EL (cell line): ENCODE measurements at regions not wholly inside any gene's neighbourhood (a gene's known extent, or its start where the extent isn't known, plus 50 kb on each side); places are given as distances from the start of the nearest gene placed in this dataset.
A peak's percentile ranks its signal among the peaks of the same experiment; 100 is the strongest.
"Not testable (repeated sequence)": the region's sequence is repeated elsewhere in the genome, so short reads cannot be mapped to it uniquely, and the experiment has no call there.

Source experiments
- DNase-seq: peaks from one replicate; pipeline ENCODE4 v3.0.0-alpha.2; 2016

DNA sequence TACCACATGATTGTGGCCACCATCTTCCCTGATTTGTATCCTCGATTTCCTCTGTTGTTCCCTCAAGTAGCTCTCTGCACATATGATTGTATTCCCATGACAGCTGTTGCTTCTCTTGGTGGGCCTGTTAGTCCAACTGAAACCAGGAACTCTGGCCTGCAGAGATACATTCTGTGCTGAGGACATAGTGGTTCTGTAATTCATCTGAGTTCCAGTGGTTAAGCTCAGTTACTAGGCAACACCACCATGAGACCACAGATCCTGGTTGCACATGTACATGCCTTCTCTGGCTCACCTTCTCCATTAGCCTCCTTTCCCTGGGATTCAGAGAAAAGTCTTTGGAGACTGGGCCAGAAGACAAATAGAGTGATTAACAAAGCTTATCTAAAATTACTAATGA, 172.1 kb upstream of the SLC7A11 start:
- DNase-seq: no peak

DNA sequence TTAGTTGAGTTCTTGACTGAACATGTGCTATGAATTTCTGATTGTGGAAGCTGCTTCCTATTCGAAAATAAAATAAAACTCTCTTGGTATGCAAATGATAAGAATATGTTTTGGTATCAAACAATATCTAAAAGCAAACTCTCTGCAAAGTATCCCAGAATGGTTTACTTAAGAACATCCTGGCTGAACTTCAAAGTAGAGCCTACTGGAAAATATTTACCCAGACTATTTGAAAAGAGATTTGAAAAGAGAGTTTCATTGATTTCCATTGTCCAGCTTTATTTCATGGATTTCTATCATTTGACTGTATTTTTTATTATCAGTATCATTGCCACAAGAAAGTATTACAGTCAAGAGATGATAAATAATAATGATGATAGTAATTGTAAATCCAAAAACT, 171.1 kb upstream of the SLC7A11 start:
- DNase-seq: no peak

DNA sequence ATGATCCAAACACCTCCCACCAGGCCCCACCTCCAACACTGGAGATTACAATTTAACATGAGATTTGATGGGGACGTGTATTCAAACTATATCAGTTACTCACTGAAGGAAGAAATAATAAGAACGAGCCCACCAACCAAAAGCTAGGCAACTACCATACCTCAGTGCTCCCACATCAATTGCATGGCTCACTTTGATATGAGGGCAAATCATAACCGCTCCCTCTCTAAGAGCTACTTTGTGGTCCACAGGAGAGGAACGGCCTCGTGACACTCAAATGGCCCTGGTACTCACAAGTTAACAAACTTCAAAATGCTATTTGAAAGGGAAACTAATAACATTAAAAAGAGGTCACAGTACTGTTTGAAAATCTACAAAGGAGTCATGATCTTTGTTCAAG, 170.7 kb upstream of the SLC7A11 start:
- DNase-seq: no peak

DNA sequence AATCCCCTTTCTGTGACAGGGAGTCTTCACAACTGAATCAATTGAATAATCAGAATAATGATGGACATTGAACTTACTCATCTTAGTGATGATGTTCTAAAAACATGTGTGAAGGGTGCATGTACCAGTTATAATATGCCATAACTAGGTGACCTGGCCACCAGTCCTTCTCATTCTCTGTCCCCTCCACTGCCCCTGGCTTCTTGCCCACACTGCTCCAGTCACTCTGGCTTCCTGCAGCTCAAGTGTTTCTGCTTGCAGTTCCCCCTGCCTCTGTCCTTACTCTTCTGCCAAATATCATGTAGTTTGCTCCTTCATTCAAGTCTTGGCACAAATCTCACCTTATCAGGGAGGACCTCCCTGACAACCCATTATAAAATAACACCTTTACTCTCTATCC, 168.1 kb upstream of the SLC7A11 start:
- no peak for DNase-seq

DNA sequence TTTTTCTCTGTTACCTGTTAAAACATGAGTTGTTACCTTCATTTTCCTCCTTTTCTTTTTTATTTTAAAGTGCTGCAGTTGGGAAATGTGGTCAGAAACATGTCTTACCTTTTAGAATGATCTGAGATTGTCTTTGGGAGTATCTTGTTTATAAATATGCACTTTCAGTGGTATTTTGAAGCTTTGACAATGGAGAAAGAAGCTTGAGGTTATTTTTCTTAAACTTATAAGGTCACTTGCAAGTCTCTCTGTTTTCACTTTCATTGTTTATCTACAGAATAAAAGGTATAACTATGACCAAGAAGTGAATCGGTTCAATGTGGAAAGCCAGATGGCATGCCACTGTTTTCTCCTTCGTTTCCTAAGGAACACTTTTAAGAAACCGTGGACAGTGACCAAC, 167.5 kb upstream of the SLC7A11 start:
- no peak for DNase-seq

DNA sequence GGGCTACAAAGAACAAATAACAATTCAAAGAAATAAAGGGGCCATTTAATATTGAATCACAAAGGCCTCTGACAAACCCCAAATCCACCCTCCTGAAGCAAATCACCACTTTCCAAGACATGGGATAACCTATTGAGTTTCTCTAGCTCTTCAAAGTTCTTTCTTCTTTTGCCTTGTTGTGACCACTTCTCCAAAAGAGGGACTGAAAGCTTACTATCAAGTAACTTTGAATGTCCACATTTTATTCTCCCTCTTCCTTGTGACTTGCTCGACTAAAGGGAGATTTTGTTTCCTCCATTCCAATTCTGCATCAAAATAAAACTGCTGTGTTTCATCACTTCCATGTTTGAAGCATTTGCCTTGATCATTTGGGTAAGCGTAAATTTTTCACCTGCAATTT, 166.6 kb upstream of the SLC7A11 start:
- DNase-seq: no peak

DNA sequence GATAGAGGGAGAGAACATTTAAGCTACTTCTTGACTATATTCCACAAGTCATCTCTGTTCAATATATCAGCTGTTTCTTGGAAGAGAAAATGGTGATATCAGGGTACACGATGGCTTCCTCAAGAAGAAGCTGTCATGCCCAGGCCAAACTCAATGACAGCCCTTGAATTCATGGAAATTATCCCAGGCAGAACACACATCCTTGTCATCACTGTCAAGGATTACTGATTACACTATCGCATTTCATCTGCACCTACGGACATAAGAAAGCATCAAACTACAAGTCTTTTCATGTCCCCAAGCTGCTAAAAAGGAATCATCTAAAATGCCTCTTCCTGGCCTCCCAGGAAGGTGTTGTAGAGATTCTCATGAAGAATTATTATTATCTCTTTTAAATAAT, 165.2 kb upstream of the SLC7A11 start:
- DNase-seq: no peak

DNA sequence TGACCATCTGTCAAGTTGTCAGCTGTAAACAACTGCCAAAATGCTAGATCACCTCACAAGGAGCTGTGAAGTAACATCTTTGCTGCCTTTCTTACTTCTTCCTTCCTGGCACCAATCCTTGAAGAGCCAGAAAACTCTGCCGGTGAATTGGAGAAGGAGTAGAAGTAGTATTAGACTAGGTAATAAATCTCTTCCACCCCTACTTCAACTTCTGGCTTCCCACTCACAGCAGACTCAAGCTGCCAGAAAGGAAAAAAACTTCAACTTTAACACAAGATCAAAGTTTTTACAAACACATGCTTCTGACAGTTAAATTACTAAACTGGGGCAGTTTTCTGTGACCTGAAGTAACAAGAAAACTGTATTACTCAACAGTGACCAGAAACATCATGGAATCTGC, 164.7 kb upstream of the SLC7A11 start:
- DNase-seq: peak; percentile 7

DNA sequence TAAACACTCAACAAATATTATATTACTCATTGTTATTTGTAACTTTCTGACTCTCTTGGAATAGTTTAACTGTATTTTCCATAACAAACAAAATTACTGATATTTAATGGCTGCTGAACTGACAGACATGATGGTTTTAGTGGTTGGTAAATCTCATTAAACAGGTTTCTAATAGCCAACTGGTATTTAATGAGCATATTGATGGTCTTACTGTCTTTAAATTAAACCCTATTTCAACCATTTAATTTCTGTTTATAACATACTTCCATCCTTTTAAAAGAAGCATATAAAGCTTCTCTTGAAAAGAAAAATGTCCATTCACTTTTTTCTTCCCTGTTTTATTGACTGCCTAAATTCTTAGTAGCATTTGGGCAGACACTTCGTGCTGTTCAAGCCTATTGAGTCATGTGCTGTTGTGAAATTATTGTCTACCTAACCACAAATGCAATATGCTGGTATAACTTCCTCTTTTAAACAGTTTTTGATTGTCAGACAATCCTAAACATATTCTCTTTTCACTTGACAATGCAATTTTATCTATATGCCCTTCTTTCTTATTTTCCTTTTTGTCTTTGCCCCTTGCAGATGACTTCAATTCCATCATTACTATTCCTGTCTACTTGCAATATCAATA, 163.9 kb upstream of the SLC7A11 start:
- peak; percentile 54 for DNase-seq

DNA sequence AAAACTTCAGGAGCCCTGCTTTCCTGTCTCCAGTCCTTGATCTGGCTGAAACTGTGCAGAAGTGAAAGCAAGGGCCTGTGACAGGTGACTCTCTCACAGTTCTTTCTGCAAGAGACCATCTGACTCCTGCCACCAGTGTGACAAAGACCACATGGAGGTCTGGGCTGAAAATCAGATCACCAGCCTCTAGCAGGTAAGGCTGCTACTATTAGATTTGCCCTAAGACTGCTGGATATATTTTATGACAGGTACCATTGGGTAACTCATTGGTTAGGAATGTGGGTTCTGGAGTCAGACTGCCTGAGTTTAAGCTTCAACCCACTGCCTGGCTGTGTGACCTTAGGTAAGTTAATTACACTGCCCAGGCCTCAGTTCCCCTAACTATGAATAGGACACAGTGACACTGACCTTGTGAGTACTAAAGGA, 163.3 kb upstream of the SLC7A11 start:
- peak; percentile 29 for DNase-seq

DNA sequence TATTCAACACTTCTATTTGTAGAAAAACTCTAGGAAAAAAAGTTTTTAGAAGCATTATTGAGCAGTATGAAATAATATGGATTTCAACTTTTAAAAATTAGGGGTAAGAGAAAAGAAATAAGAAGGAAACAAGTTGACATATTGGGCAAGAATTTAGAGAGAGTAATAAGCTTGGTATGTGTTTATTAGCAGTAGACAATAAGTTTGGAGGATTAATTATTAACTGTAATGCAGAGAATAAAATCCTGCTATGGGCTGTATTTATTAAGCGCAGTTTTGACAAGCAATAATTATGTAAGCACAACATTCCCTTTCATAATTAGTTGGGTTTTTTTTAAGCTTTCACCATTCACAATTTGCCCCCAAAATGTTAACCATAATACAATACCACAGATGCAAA, 162.7 kb upstream of the SLC7A11 start:
- no peak for DNase-seq

DNA sequence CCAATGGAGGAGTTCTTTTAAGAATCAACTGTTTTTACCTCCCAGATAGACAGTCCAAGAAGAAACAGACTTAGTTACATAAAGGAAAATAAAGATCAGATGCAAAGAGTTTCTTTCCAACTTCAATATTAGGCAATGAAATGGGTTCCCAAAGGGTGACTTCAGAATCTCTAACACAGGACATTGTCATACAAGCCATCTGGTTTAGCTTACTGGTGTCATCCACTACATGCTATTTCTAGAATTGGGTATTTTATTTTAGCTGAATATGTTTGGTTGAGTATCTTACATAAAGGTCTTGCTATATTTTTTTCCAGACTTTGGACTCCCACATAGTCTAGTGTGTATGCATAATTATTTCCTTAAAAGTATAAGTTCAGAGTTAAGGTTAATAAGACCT, 162.1 kb upstream of the SLC7A11 start:
- no peak for DNase-seq

DNA sequence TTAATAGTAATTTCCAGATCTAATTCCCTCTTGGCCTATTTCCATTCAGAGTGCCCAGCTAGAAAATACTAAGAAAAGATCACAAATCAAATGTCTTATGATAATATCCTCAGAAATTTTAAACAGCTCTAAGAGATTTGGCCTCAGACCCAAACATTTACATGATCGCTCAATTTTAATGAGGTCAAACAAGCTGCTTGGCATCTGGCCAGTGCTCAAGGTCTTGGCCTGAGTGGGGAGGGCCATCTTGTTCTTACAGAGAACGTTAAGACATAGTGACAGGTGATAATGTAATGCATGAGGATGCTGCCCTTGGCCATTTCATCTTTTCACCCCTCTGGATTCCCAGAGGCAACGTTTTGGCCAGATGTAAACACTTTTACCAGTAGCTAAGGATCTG, 159.2 kb upstream of the SLC7A11 start:
- DNase-seq: peak; percentile 13

DNA sequence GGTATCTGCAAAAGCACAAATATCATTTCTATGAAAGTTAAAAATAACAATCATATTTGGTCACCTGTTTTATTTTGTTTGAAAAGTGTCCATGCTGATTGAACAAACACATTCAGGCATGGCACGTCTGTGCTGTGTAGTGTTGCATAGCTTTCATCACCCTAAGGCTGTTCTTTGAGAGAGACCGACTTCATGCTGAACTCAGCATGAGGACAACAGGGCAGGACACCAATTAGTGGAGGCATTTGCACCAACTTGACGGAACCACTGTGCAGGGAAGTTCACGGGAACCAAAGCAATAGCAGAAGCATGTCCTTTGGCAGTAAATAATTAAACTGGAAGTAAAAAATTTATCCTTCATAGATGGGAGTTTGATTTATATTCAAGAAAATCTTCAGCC, 158.4 kb upstream of the SLC7A11 start:
- no peak for DNase-seq

DNA sequence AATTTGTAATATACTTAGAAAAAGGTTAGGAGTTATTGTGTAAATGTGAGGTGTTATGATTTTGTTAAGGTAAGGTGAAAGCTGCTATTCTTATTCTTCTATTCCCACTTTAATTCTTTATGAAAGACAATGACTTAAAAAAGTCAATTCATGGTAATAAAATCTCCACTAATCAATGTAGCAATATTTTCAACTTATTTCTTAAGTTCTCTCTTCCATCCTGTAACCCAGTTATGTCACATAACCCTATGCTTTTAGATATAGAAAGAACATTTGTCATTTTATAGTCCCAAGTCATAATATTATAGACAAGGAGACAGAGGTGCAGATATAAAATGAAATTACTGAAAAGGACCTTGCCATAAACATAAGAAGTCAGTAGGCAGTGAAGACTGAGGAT, 157.9 kb upstream of the SLC7A11 start:
- DNase-seq: no peak

DNA sequence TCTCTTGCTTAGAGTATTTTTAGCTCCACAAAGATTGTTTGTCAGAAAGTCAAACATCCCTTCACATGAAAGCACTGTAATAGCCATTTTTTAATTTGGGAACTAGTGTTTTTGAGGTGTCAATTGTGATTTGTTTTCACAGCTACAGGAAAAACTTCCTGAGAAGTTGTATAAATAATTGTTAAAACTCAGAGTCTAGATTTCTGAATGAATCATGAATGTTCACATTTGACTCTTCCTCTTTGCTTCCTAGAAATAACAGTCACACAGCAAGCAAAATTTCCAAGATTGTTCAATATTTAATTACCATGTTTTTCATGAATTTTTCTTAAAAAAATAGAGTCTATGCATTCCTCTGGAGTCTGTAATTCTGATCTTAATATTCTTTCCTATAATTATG, 156.9 kb upstream of the SLC7A11 start:
- DNase-seq: no peak

DNA sequence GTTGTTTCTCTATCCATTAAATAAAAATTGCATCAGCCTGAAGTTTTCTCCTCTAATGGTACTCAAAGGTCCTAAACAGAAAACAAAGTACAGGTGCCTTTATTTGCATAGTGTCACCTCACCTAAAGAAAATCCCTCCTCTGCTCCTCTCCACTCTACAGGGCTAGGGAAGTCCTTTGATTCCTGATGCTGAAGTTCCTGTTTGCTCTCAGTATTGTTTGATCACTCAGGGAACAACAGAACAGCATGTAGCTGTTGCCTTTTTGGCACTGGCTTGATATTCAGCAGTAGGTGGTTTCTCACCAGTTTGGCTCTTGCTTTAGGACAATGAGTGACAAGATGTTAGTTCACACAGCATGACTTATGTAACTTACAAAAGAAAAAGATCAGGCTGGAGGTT, 156.2 kb upstream of the SLC7A11 start:
- DNase-seq: no peak

DNA sequence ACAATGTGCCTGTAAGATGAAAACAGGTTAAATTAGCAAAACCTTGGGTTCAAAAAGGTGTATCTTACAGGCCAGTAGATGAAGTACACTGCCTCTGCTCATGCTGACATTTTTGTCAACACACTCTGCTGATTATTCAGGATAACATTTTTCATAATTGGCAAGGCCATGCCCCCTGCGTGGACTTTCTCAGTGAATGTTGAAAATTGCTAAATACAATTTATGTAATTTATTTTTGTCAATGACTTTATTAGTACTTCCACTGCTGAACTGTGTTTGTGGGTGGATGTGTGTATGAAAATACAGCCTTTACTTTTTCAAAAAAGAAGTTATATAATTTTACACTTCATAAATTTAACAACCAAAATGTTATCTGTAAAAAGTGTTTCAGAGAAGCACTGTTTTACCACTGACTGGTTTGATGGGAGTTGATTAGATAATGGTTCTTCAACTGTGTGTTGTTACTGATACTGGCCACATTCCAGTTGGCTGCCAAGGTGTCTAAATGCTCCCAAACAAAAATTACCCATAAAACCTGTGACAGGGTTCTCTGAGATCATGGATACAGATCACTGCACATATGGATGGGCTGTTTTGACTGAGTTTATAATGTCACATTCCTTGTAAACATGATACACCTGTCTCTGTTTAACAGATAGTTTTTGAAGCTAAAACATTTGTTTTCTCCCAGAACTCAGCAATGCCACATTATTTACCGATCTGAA, 151.9 kb upstream of the SLC7A11 start:
- no peak for DNase-seq

DNA sequence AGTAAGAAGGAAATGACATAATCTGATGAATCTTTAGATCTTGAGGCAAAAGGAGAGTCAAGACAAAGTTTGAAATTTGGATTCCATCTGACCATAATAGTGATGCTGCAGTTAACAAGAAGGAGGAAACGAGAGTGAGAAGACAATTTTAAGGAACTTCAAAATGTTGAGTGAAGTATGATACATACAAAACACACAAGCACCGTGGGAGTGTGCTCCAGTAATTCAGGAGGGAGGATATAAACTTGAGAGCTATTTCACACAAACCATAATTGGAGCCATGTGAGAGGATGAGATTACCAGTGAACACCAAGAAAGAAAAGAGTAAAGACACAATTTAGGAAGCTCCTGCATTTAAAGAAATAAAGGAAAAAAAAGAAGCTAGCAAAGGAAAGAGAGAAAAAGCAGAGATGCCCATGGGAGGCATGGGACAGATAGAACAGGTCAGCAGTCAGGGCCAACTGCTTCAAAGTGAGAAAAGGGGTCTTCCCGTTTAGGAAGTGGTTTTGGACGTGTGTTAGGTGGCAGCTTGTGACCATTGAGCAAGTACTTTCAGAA, 150.7 kb upstream of the SLC7A11 start:
- no peak for DNase-seq

DNA sequence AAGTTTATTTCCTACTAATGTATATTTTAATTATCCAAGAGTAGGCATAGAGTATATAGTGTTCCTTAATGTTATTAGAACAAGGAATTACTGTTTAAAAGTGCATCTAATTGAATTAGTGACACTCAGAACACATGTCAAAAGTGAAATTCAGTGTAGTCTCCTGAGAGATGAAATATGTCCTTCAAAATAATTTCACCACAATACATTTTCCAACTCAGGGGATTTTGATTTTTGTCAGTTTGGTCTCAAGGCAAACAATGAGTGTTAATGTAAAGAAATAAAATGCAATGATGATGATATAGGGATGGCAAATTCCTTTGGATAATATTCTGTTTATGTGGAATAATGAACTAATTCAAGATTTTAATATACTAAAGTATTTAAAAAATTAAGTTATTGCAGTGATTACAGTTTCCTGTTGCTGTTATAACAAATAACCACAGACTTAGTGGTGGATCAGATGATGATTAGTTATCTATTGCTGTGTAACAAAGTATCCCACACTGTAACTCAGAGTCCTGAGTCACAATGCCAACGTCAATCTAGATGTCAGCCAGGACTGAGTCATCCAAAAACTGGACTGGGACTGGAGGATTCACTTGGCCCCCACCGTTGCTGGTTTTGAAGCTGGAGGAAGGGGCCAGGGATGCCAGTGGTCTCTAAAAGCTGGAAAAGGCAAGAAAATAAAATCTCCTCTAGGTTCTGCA, 148.0 kb upstream of the SLC7A11 start:
- DNase-seq: peak; percentile 31

DNA sequence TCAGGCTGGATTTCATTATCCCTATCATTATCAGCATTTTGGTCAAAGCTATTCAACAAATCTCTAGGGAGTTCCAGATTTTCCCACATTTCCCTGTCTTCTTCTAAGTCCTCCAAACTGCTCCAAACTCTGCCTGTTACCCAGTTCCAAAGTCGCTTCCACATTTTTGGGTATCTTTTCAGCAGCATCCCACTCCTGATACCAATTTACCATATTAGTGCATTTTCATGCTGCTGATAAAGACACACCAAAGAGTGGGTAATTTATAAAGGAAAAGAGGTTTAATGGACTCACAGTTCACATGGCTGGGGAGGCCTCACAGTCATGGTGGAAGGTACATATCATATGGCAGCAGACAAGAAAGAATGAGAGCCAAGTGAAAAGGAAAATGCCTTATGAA, 132.8 kb upstream of the SLC7A11 start:
- no peak for DNase-seq

DNA sequence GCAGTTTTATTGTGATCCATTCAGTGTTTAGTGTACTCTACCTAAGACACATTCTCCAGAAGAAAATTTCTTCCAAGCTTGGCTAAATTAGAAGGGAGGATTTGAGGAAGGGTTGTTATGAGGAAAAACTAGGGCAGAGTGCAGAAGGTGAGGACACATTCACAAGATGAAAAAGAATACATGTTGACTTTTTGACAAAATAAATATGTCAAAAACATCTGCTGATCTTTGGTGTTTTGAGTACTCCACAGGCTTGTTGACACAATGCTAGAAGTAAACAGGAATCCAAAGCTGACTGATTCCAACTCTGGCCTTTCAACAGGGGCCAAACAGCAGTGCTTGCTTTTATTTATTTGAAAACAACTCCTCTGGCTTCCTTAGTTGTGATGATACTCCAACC, 125.8 kb upstream of the SLC7A11 start:
- no peak for DNase-seq

DNA sequence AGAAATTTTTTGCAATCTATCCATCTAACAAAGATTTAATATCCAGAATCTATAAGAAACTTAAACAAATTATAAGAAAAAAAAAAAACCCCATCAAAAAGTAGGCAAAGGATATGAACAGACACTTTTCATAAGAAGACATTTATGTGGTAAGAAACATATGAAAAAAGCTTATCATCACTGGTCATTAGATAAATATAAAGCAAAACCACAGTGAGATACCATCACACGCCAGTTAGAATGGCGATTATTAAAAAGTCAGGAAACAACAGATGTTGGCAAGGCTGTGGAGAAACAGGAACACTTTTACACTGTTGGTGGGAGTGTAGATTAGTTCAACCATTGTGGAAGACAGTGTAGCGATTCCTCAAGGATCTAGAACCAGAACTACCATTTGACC, 110.3 kb upstream of the SLC7A11 start:
- DNase-seq: not testable (repeated sequence)

DNA sequence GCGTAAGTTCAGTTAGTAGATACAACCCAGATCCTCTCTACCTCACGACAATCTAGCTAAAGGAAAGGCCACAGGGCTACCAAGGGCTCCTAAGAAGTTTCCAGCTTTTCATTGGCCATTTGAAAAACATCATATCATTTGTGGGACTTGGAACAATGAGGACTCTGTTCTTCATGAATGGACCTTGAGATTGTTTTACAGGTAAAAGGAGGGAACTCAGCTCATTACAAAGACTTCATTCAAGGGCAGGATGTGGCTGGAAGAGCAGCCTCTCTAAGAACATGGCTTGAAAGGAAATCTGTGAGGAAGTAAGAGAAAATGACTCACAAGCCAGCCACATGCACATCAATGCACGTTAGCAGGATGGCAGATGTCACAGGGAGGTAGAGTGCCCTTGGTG, 105.9 kb upstream of the SLC7A11 start:
- DNase-seq: peak; percentile 29
